GM13977 (cell line): ENCODE measurements at regions not wholly inside any gene's neighbourhood (a gene's known extent, or its start where the extent isn't known, plus 50 kb on each side); places are given as distances from the start of the nearest gene placed in this dataset.

ENCODE experiments used
- DNase-seq: peaks from one replicate; pipeline ENCODE4 v3.0.0; 2012; ENCODE audit warnings: low spot score
- in situ Hi-C: fragments of 300-500 bp; cut with MboI; formaldehyde crosslinking; loops from one replicate; pipeline ENCODE4 v1.12.0; 2022; ENCODE audit warnings: low sequenced_read_pairs, low pct_unique_long_range_greater_than_20kb, mixed read lengths, inconsistent platforms; ENCODE audit not compliant: unreplicated experiment
- TF ChIP-seq, protein P1 (sequence below): IDR thresholded peaks from 2 replicates; pipeline ENCODE4 v1.5.1; 2012; ENCODE audit warnings: mild to moderate bottlenecking, control low read depth; ENCODE audit not compliant: insufficient read depth; ENCODE audit errors: extremely low read depth, missing control alignments

DNA sequence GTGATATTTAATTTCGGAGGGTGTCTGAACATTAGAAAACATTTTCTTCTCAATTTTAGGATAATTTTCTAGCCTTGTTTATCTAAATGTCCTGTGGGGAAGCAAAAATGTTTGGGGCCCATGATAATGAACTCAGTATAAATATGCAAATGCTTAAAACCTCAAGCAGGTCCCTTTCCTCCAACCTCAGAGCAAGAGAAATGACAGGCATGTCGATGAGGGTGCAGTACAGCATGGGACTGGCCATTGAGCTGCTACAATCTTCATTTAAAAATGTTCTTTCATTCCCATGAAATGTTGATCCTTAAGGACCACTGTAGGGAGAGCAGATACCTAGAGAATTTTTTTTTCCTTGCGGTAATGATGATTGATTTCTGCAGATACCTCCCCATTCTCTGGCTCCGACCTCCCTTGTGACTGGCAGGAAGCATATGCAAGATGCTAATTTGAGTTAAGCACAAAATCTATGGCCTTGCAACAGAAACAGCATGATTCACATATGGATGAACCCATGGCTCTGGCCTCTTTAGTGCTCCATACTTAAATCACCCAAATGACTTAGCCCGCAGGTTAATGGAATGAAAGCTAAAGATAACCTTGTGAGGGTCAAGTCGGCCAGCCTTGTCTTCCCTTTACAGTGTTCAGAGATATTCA is 243.3 kb downstream of the SOX4 start:
- no peak for DNase-seq
- in situ Hi-C loops: no loop called here
- TF ChIP-seq, protein P1, sequence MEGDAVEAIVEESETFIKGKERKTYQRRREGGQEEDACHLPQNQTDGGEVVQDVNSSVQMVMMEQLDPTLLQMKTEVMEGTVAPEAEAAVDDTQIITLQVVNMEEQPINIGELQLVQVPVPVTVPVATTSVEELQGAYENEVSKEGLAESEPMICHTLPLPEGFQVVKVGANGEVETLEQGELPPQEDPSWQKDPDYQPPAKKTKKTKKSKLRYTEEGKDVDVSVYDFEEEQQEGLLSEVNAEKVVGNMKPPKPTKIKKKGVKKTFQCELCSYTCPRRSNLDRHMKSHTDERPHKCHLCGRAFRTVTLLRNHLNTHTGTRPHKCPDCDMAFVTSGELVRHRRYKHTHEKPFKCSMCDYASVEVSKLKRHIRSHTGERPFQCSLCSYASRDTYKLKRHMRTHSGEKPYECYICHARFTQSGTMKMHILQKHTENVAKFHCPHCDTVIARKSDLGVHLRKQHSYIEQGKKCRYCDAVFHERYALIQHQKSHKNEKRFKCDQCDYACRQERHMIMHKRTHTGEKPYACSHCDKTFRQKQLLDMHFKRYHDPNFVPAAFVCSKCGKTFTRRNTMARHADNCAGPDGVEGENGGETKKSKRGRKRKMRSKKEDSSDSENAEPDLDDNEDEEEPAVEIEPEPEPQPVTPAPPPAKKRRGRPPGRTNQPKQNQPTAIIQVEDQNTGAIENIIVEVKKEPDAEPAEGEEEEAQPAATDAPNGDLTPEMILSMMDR: no peak

DNA sequence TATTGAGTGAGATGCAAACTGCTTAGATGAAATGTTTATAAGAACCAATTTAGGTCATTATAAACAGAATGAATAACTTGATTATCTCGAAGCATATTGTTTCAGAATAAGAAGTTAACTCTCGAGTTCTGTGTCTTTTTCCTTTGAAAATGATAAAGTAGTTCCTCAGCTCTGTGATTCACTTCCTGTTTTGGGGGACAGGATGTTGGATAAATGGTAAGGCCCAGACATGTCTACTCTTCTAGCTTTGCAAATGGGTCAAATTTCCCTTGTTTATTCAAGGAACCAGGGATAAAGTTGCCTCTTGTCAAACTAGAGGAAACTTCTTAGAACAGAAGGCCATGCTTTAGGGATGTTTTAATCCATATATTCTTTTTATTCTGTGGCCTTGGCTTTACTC is 246.9 kb downstream of the SOX4 start:
- TF ChIP-seq, protein P1: no peak
- DNase-seq: no peak
- in situ Hi-C loops: no loop called here

DNA sequence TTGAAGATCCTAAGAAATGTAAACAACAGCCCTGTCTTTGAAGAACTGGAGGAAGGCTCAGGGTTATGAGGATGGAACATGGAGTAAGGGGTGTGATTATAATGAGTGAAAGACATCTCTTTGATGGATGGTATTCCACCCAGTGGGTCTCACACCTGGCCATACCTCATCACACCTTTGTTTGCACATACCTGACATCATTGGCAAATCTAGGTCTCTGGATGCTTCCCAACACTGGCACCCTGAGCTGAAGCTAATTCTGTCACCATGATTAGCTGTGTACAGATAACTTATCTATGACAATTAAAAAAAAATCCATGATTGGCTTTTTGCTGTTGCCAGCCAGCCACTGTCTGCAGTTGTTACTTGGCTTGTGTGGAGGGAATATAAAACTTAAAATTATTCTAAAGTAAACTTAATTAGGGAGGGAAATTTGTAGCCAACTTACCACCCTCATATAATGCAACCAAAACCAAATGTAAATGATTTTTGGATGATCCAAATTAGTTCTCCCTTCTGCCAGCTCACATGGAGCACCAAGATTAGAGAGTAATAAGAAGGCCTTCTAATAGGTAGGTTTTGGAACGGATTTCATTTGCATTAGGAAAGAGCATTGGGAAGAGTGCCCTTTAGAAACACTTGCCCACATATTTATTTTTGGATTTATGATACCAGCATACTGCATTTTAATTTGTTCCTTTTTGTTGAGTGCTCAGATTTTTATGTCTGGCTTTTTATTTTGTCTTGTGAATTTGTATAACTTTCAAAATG is 249.5 kb downstream of the SOX4 start:
- DNase-seq: no peak
- TF ChIP-seq, protein P1: no peak
- in situ Hi-C loops: no loop called here

DNA sequence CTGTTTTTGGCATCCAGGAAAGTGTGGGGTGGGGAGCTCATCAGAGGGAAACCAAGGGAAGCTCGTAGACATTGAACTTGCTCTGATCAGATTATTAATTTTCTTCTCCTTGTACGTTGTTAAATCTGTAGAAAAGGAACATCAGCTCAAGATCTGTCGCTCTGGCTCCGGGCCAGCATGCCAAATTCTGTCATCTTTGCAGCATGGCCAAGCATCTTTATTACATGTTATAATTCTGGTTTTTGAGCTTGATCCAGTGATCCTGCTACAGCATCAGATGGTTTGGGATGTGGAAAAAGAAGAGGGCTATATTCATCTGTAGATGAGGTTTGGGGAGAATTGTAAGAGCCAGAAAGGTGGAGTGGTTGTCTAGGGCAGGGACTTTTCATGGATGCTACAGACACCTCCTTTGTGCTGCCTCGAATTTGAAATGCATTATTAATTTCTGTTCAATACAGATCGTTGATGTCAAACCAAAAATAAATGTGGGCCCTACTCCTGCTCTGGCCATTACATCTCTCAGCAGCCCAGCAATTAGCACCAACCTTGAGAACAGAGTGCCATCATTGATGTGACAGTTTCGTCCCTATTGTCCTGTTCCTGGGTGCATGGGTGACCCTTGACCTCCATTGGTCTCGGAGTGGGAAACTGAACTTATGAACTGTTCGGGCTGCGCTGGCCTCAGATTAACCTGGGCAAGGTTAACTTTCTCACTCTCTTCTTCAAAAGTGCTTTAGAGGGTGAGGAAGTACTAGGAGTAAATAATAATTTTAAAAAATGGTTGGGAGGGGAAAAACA is 250.8 kb downstream of the SOX4 start:
- in situ Hi-C loops: no loop called here
- DNase-seq: no peak
- TF ChIP-seq, protein P1: no peak

DNA sequence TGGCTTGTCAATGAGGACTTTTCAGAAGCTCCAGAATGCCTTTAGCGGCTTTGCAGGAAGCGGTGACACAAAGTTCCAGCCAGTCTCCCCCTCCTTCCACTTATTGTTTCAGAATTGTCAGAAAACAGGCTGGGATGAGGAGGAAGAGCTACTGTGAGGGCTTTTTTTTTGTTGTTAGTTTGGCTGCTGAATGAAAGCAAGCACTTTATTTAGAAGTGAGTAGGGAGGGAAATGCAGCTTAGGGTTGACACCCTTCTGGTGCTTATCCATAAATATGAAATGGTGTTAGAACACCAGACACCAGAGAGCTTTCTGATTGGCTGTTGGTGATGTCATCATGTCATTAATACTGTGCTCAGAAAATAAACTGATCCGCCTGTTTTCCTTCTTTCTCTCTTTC is 251.5 kb downstream of the SOX4 start:
- TF ChIP-seq, protein P1: no peak
- DNase-seq: no peak
- in situ Hi-C loops: no loop called here

DNA sequence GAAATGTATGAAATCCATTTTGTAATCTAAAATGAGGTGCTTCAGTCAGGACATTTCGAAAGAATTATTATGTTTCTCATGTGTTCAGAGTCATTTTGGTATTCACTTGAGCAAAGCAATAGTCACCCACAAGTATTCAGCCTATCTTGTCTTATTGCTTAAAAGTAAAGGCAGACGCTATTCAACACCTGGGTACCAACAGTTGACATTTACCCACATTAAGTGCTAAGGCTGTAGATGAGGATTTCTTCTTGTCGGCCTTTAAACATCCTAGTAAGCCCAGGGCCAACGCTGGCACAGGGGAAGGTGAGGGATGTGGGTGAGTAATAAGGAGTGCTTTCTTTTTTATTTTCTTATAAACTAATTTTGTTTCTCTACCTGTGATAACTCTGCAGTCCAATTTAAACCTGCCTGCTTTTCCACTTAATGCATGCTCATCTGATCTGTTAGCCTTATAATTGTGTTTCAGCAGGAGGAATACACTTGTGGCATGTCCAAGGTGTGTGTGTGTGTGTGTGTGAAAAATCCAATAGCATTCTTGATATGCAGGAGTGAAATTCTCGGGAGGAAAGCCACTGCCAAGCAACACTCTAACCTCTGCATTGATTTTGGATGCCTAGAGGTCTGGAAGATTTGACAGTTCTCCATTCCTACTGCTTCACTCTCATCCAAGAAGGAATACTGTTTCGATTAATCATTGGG is 252.0 kb downstream of the SOX4 start:
- in situ Hi-C loops: no loop called here
- DNase-seq: no peak
- TF ChIP-seq, protein P1: no peak
